SK-N-SH (cell line): ENCODE measurements at regions not wholly inside any gene's neighbourhood (a gene's known extent, or its start where the extent isn't known, plus 50 kb on each side); places are given as distances from the start of the nearest gene placed in this dataset.

Experiments used
- CTCF ChIA-PET: fragments of 300-600, 350-600 bp; formaldehyde crosslinking; extraction: SDS; loops from one replicate; lab custom pipeline; 2021; lab: Yijun Ruan, JAX
- POLR2A ChIA-PET: fragments of 350-600 bp; sonication (Branson Sonifier 250); formaldehyde crosslinking; extraction: SDS; loops from one replicate; lab custom pipeline; 2020; ENCODE audit warnings: antibody characterized with exemption, inconsistent platforms; lab: Yijun Ruan, JAX
- DNase-seq: peaks from one replicate; pipeline ENCODE4 v3.0.0; 2012
- H2AFZ ChIP-seq: fragments of 200-600 bp; sonication (generic); 2 replicates; pipeline ENCODE4 v1.8.1; 2016; ENCODE audit warnings: antibody characterized with exemption, mild to moderate bottlenecking, low read depth
- H3F3A ChIP-seq: fragments of 200-600 bp; sonication (generic); replicated peaks from 2 replicates; pipeline ENCODE3; 2016; ENCODE audit warnings: antibody characterized with exemption, mild to moderate bottlenecking; ENCODE audit not compliant: insufficient read depth
- H3K27ac ChIP-seq, 2 experiments: fragments of 200-500 bp in 1 of 2; fragments of 200-600 bp in 1 of 2; sonication (Bioruptor generic) in 1 of 2; sonication (generic), shearing (Covaris generic) in 1 of 2; 2 replicates each; pipeline versions ENCODE4 v1.5.1 to v1.6.1; 2014 to 2016; ENCODE audit warnings: low read depth in 2 of 2, inconsistent platforms in 1 of 2, low read length in 1 of 2, mild to moderate bottlenecking in 1 of 2, mixed read lengths in 1 of 2
- H3K27me3 ChIP-seq: fragments of 200-600 bp; sonication (generic), shearing (Covaris generic); 2 replicates; pipeline ENCODE4 v1.6.1; 2016; ENCODE audit warnings: mixed run types; ENCODE audit not compliant: insufficient read depth
- H3K36me3 ChIP-seq, 2 experiments: fragments of 200-500 bp in 1 of 2; fragments of 200-600 bp in 1 of 2; sonication (Bioruptor generic) in 1 of 2; sonication (generic) in 1 of 2; replicated peaks in 1 of 2; 2 replicates each; pipeline versions ENCODE3 to v1.5.1; 2014 to 2016; ENCODE audit warnings: low read length in 1 of 2, mild to moderate bottlenecking in 1 of 2; ENCODE audit not compliant: insufficient read depth in 2 of 2, control insufficient read depth in 1 of 2
- H3K4me1 ChIP-seq, 2 experiments: fragments of 200-500 bp in 1 of 2; fragments of 200-600 bp in 1 of 2; sonication (Bioruptor generic) in 1 of 2; sonication (generic), shearing (Covaris generic) in 1 of 2; 2 replicates each; pipeline versions ENCODE4 v1.5.1 to v1.6.1; 2014 to 2016; ENCODE audit warnings: low read depth in 1 of 2, low read length in 1 of 2, mixed run types in 1 of 2; ENCODE audit not compliant: insufficient read depth in 2 of 2, control insufficient read depth in 1 of 2
- H3K4me2 ChIP-seq: fragments of 200-600 bp; sonication (generic), shearing (Covaris generic); 2 replicates; pipeline ENCODE4 v1.6.1; 2017; ENCODE audit warnings: mixed run types
- H3K4me3 ChIP-seq, 2 experiments: fragments of 200-500 bp in 1 of 2; fragments of 200-600 bp in 1 of 2; sonication (Bioruptor generic) in 1 of 2; sonication (generic), shearing (Covaris generic) in 1 of 2; 2 replicates each; pipeline versions ENCODE4 v1.5.1 to v1.8.1; 2014 to 2016; ENCODE audit warnings: low read depth in 2 of 2, inconsistent platforms in 1 of 2, low read length in 1 of 2, mild to moderate bottlenecking in 1 of 2, mixed read lengths in 1 of 2, moderate library complexity in 1 of 2
- H3K79me2 ChIP-seq: fragments of 200-600 bp; sonication (generic); 2 replicates; pipeline ENCODE4 v1.8.1; 2017; ENCODE audit warnings: mild to moderate bottlenecking; ENCODE audit not compliant: insufficient read depth
- H3K9ac ChIP-seq: fragments of 200-600 bp; sonication (generic); 2 replicates; pipeline ENCODE4 v1.6.1; 2017; ENCODE audit warnings: mixed run types
- H3K9me2 ChIP-seq: fragments of 200-600 bp; sonication (generic); 2 replicates; pipeline ENCODE4 v1.6.1; 2017; ENCODE audit warnings: mixed run types
- H3K9me3 ChIP-seq: fragments of 200-600 bp; sonication (generic); 2 replicates; pipeline ENCODE4 v1.6.1; 2017; ENCODE audit warnings: mixed run types, mild to moderate bottlenecking, moderate library complexity
- H4K20me1 ChIP-seq: fragments of 200-600 bp; sonication (generic); 2 replicates; pipeline ENCODE4 v1.6.1; 2017; ENCODE audit warnings: mild to moderate bottlenecking, mixed run types; ENCODE audit not compliant: insufficient read depth
- FOXJ3 ChIP-seq: sonication (generic); formaldehyde crosslinking; IDR thresholded peaks from 2 replicates; pipeline ENCODE4 v1.5.1; 2020; ENCODE audit warnings: mild to moderate bottlenecking, missing genetic modification reagents
- NRF1 ChIP-seq: IDR thresholded peaks from 2 replicates; pipeline ENCODE4 v1.6.1; 2012; ENCODE audit warnings: low read depth, mild to moderate bottlenecking, low read length
- SIN3A ChIP-seq: IDR thresholded peaks from 2 replicates; pipeline ENCODE4 v1.6.1; 2012; ENCODE audit warnings: low read depth, mild to moderate bottlenecking, low read length, moderate library complexity, borderline replicate concordance
- TCF12 ChIP-seq: IDR thresholded peaks from 2 replicates; pipeline ENCODE4 v1.4.0; 2012
- TEAD4 ChIP-seq: IDR thresholded peaks from 2 replicates; pipeline ENCODE4 v1.4.0; 2012; ENCODE audit warnings: mild to moderate bottlenecking, borderline replicate concordance; ENCODE audit not compliant: insufficient read depth
- USF2 ChIP-seq: fragments of 150-350 bp; IDR thresholded peaks from 2 replicates; pipeline ENCODE4 v1.6.1; 2017; ENCODE audit warnings: antibody characterized with exemption, low read length, low read depth, borderline replicate concordance
- WGBS: methylation state at CpG from one replicate; pipeline ENCODE4 v1.1.6; 2017; ENCODE audit warnings: low lambda C conversion rate; 5-methylcytosine and 5-hydroxymethylcytosine counted together
- TF ChIP-seq, protein P1 (sequence below): IDR thresholded peaks from 2 replicates; pipeline ENCODE4 v1.6.1; 2012; ENCODE audit warnings: mild to moderate bottlenecking, low read depth, low read length, moderate library complexity

- Histone ChIP-seq H3K79me2 (no peaks in the 10 kb centered on the region), H3K9me3 (no peaks in the 10 kb centered on the region), H3K27ac (no peak overlapping the region), H3K4me2 (no peak overlapping the region), H4K20me1 (no peaks in the 10 kb centered on the region), H3K4me1 (no peaks in the 10 kb centered on the region), H3K27me3 (no peaks in the 10 kb centered on the region), H3K36me3 (no peaks in the 10 kb centered on the region), H3K9ac (no peak overlapping the region), H3K9me2 (no peaks in the 10 kb centered on the region), H3F3A (no peaks in the 10 kb centered on the region), H3K4me3 (no peak overlapping the region), H2AFZ (no peak overlapping the region)
- no peak for TF ChIP-seq SIN3A
- DNase-seq, result no peak
- CTCF ChIA-PET, result interaction anchor here (0.7 to 0.9 kb wide), 2 partner anchors 9 to 599 kb away, joined by 3 to 4 read pairs; no protein-coding TSS in a partner anchor
- WGBS, result 0% methylated on average over 2 of the region's 2 CpGs
- POLR2A ChIA-PET, result no interaction called here
Observed at GRCh38 chr5:45029553-45029952, 220.8 kb downstream of the MRPS30 start.

GRCh38 chr5:45035991-45036390 lies 227.2 kb downstream of the MRPS30 start:
- WGBS, result 3% methylated on average over 1 of the region's 1 CpG
- H3K9me2 ChIP-seq, result no peaks in the 10 kb centered on the region
- no peaks in the 10 kb centered on the region for H3F3A ChIP-seq
- CTCF ChIA-PET, result interaction anchor here (4.1 kb wide), 1 partner anchor 661 kb away, joined by 14 read pairs; the partner anchor contains the start of gene HCN1
- TF ChIP-seq NRF1 (no peak), TCF12 (no peak), TEAD4 (no peak)
- TF ChIP-seq, protein P1, sequence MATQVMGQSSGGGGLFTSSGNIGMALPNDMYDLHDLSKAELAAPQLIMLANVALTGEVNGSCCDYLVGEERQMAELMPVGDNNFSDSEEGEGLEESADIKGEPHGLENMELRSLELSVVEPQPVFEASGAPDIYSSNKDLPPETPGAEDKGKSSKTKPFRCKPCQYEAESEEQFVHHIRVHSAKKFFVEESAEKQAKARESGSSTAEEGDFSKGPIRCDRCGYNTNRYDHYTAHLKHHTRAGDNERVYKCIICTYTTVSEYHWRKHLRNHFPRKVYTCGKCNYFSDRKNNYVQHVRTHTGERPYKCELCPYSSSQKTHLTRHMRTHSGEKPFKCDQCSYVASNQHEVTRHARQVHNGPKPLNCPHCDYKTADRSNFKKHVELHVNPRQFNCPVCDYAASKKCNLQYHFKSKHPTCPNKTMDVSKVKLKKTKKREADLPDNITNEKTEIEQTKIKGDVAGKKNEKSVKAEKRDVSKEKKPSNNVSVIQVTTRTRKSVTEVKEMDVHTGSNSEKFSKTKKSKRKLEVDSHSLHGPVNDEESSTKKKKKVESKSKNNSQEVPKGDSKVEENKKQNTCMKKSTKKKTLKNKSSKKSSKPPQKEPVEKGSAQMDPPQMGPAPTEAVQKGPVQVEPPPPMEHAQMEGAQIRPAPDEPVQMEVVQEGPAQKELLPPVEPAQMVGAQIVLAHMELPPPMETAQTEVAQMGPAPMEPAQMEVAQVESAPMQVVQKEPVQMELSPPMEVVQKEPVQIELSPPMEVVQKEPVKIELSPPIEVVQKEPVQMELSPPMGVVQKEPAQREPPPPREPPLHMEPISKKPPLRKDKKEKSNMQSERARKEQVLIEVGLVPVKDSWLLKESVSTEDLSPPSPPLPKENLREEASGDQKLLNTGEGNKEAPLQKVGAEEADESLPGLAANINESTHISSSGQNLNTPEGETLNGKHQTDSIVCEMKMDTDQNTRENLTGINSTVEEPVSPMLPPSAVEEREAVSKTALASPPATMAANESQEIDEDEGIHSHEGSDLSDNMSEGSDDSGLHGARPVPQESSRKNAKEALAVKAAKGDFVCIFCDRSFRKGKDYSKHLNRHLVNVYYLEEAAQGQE, result no peak
- no peaks in the 10 kb centered on the region for H3K27me3 ChIP-seq
- no peaks in the 10 kb centered on the region for H3K9me3 ChIP-seq
- H2AFZ ChIP-seq, result no peak overlapping the region
- no peak for DNase-seq
- H3K4me1 ChIP-seq, result no peaks in the 10 kb centered on the region
- no peaks in the 10 kb centered on the region for H4K20me1 ChIP-seq
- H3K36me3 ChIP-seq, result no peaks in the 10 kb centered on the region
- H3K79me2 ChIP-seq, result no peaks in the 10 kb centered on the region
- no peak overlapping the region for H3K27ac ChIP-seq
- no peak overlapping the region for H3K9ac ChIP-seq
- no peak overlapping the region for H3K4me2 ChIP-seq
- no peak overlapping the region for H3K4me3 ChIP-seq
- POLR2A ChIA-PET, result no interaction called here

- no peak overlapping the region for H2AFZ ChIP-seq
- H3K27me3 ChIP-seq, result no peaks in the 10 kb centered on the region
- WGBS, result 10% methylated on average over 3 of the region's 3 CpGs
- H3K4me2 ChIP-seq, result no peak overlapping the region
- POLR2A ChIA-PET, result no interaction called here
- H3K9me2 ChIP-seq, result no peaks in the 10 kb centered on the region
- no peaks in the 10 kb centered on the region for H3K9me3 ChIP-seq
- DNase-seq, result no peak
- no peak overlapping the region for H3K9ac ChIP-seq
- no peaks in the 10 kb centered on the region for H4K20me1 ChIP-seq
- H3K4me1 ChIP-seq, result no peaks in the 10 kb centered on the region
- H3K4me3 ChIP-seq, result no peak overlapping the region
- no peaks in the 10 kb centered on the region for H3K36me3 ChIP-seq
- TF ChIP-seq USF2 (no peak), FOXJ3 (CRISPR knock-in tag) (no peak)
- TF ChIP-seq, all 33 proteins: peak for 0
- Histone ChIP-seq H3K79me2 (no peaks in the 10 kb centered on the region), H3K27ac (no peak overlapping the region), H3F3A (no peaks in the 10 kb centered on the region)
- CTCF ChIA-PET, result interaction anchor here (0.7 to 4.1 kb wide), 15 partner anchors 8 to 659 kb away, joined by 3 to 14 read pairs (median 4); partner anchors contain the start of gene HCN1
Observed at GRCh38 chr5:45037927-45038326, 229.2 kb downstream of the MRPS30 start.
